Superior temporal gyrus (tissue), 1 donor: ENCODE measurements at regions not wholly inside any gene's neighbourhood (a gene's known extent, or its start where the extent isn't known, plus 50 kb on each side); places are given as distances from the start of the nearest gene placed in this dataset.

Source experiments
- DNase-seq: peaks from one replicate; pipeline ENCODE4 v3.0.0-alpha.2; 2016; ENCODE audit errors: extremely low spot score

DNA sequence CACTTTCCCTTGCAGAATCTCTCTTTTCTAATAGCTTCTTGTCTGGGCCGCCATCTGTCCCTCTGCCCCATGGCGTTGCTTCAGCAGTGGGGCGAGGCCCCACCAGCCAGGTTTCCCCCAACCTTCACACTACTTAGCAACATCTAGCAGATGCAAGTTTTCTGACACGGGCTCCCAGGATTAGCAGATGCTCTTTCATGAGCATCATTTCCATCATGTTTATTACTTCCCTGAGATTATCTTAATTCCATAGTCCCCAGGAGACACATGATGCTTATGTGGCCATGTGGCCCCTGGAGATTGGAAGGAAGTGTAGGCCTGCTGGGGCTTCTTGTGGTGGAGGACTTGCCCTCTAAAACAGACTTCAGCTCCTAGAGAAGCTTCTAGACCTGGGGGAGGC, 102.0 kb upstream of the MYL2 start:
- DNase-seq, result no peak

DNA sequence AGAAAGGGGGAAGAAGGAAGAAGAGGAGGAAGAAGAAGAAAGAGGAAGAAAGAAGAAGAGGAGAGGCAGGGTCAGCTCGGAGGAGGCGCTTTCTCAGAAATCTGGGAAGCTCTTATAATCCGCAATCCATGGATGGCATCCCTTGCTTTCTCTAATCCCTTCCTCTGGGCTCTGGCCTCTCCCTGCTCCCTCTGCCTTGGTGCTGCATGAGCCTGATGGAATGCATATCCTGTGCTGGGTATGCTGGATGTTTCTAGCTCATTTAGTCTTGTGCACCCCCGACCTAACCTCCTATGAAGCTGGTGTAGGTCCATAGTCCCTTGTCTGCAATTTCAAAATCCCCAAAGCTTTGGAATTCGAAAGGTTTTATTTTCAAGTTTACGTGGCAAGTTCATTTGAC, 94.2 kb upstream of the MYL2 start:
- DNase-seq, result no peak

DNA sequence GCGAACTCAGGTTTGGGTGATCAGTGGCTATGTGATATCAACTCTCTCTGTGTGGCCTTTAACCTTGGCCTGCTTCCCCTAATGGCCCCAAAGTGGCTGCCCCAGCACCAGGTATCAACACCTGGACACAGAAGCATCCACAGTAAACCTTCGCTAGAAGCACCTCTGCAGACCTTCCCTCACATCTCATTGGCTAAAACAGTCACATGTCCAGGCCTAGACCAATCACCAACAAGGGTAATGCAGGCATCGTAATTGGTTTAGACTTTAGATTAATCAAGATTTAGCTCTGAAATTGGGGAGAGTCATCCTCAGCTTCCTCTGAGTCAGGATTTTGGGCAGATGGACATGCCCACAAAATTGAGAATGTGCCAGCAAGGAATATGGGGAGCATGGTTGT, 92.5 kb upstream of the MYL2 start:
- DNase-seq, result no peak

DNA sequence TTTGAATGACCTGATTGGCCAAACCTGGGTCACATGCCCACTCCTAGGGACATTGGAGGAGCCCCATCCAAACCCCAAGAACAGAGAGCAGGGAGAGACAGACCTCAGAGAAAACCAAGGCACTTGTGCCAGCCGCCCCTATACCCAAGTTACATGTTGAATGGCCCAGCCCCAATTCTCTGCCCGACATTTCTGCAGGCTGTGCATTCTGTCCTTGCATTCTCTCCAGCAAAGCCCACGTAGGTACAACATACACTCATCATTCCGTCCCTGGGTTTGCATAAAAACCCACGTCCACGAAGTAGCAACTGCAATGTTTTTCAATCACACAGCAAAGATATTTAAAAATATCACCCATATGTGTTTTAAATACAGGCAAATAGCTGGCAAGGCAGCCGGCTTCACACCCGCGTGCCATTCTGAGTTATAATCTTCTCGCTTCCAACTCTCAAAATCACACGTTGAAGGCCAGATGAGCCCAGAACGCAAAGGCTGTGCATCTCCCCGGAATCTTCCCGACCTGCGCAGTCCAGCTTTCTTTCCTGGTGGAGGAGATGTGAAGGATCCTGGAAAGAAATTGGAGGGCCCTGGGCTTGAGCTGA, 91.7 kb upstream of the MYL2 start:
- DNase-seq, result peak; percentile 62

DNA sequence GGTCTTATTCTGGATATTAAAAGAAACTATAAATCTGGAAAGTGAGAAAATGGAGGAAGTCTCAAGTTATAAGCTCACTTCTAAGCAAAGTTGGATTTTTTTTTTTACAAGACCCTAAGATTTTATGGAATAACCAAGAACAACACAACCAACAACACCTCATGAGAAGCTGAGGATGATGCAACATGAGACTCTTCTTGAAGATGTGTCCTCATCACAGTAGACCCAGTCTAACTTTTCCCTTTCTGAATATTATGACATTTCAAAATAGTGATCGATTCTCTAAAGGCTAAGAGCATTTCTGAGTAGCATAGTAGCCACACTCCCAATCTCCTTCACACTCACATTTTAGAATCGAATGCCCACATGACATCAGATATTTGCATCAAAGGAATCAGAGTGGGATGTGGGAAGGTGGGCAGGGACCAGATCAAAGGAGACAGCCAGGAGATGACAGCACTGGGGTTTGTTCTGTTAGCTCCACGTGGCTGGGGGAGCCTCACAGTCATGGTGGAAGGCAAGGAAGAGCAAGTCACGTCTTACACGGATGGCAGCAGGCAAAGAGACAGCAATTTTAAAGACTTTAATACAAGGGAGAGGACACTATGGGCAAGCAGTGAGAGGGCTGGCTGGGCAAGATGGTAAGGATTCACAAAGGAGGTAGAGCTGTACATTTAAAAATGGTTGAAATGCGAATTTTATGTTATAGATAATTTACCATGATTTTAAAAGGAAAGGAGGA, 90.7 kb upstream of the MYL2 start:
- DNase-seq, result no peak

DNA sequence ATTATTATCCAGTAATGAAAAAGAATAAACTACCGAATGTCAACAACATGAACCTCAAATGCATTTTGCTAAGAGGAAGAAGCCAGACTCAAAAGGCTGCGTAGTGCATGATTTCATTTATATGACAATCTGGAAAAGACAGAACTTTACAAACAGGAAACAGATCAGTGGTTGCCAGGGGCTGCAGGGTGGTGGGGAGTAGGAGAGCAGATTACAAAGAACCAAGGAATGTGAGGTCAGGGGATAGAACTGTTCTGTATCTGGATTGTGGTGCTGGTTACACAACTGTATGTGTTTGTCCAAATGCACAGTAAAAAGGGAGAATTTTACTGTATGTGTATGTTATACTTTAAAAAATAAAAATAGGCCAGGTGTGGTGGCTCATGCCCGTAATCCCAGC, 89.7 kb upstream of the MYL2 start:
- no peak for DNase-seq

DNA sequence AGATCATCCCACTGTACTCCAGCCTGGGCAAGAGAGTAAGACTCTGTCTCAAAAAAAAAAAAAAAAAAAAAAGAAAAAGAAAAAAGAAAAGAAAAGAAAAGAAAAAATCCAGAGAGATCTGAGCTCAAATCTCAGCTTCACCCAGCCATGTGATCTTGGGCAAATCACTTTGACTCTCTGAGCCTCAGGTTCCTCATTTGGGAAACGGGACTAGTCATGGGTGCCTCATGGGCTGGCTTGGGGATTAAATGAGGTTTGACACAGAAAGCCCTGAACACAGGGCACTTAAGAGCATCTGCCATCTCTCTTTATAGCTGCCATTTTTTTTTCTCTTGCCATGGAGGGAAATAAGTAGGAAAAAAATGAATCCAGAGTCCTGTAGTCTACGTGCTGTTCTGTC, 86.2 kb upstream of the MYL2 start:
- no peak for DNase-seq

DNA sequence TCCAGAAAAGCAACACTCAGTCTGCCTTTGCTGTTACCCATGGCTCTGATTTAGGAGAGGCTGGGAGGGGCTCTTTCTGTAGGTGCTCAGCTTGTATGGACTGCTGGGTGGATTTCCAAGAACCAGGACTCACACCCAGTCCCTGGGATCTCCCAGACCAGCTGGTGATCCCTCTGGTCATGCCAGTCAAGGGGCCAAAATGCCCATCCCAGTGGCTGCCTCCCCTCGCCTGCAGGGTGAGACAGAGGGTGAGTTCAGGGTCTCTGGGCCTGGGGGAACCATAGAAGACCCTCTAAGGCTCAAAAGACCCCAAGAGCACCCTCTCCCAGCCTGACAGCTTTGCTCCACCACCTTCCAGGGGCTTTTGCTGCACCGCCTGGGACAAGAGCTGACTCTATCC, 78.6 kb upstream of the MYL2 start:
- DNase-seq, result no peak

DNA sequence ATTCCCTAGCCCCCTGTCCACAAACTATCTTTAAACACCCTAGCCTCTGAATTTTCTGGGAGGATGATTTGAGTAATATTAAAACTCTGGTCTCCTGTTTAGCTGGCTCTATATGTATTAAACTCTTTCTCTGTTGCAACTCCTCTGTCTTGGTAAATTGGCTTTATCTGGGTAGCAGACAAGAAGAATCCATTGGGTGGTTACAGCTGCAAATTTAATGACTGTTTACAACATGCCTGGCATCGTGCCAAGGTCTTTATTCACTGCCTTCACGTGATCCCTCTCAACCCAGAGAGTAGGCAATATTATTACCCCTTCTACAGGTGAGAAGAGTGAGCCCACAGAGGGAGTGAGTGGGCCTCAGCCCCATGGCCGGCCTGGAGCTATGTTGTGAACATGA, 77.8 kb upstream of the MYL2 start:
- no peak for DNase-seq

DNA sequence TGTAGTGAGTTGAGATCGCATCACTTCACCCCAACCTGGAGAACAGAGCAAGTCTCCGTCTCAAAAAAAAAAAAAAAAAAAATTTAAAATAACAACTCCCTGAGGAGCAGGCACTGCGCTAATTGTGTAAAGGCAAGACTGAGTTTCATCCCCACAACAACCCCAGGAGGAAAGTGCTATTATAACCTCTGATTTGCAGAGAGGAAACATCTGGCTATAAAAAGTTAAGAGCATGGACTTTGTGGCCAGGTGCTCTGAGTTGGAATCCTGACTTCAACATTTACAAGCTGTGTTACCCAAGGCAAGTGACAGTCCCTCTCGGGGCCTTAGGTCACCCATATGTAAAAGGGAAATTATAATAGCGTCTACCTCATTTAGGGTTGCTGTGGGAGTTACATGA, 76.0 kb upstream of the MYL2 start:
- DNase-seq, result no peak

DNA sequence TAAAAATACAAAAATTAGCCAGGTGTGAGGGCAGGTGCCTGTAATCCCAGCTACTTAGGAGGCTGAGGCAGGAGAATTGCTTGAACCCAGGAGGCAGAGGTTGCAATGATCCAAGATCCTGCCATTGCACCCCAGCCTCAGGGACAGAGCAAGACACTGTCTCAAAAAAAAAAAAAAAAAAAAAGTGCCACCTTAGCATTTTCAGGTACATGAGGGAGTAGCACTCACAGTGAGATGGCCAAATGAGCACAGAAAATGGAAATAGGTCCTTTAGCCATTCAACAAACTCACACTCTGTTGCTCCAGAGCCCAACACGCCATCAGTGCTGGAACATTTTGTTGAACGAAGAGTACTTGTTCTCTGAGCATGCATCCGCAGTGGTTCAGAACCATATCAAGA, 75.2 kb upstream of the MYL2 start:
- DNase-seq, result no peak

DNA sequence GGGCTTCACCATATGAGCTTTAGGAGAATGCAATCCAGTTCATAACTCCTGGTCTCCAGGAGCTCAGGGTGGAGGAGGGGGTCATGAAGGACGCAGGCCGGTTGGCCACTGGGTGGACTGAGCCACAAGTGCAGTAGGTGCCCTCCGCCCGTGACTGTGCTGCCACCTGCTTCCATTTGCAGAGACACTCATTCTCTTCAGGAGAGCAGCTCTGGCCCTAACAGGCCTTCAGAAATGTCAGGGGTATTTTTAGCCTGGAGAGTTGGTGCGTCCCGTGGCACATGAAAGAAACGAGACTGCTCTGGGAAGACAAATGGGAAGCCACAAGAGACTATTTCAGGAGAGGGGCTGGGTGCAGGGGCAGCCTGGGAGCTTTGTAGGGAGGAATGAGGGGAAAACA, 74.6 kb upstream of the MYL2 start:
- DNase-seq, result no peak

DNA sequence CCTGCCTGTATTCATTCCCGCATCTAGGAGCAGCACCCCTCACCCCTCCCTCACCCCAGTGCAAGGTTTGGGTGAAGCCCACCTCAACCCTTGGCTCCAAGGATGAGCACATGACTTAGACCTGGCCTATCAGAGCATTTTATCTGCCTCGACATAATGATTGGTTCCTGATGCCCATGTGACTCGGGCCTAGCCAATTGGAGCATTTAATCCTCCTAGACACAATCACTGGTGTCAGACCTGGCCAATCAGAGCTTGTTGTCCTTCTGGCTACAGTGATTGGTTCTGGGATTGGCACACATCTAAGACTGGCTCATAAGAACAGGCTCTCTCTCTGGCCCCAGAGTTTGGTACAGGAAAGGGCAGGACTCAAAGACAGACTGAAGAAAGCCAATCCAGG, 73.1 kb upstream of the MYL2 start:
- no peak for DNase-seq

DNA sequence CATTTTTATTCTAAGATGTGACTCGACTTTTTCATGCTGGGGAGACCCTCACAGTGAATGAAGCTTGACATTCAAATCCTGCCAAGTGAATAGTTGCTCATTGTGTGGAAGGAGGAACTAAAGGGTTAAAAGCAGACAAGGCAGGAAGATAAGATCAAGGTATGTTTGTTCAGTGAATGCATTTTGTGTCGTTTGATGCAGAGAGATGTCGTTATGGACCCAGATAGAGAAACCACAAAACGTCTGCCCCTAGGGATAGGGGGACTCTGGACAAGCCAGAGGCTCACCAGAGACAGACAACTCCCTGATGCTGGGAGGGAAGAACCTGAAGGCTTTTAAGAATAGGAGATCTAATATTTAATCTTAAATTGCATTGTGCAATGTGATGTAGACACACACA, 72.5 kb upstream of the MYL2 start:
- DNase-seq, result no peak

DNA sequence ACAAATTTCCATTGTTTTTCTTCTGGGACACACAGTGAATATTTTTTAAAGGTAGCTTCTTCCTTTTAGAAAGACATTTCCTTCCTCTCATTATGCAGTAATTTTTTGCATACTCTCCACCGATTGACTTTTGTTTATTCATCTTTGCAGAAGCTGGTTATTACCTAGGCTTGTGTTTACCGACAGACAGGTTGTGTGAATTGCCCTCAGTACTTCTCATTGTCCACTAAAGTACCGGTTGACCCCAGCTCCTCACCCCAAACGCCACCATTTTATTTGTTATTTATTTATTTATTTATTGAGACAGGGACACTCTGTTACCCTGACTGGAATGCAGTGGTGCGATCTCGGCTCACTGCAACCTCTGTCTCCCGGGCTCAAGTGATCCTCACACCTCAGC, 63.4 kb upstream of the MYL2 start:
- no peak for DNase-seq

DNA sequence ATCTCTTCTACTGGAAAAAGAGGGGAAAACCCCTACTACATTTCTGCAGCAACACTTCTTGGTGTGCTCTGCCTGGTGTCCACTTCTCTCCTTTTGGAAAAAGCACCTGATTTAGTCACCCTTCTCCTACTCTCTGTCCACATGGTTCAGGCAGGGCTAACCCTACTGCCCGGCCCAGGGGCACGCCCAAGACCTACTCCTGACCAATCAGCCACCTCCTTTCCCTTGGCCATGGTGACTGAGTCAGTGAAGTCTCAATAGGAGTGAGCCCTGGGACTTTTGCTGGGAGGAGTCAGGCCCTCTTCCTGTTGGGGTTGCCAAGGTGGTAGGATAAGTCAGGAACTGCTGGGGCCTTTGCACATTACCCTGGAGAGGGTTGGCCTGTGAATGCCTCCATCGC, 52.5 kb upstream of the MYL2 start:
- no peak for DNase-seq

DNA sequence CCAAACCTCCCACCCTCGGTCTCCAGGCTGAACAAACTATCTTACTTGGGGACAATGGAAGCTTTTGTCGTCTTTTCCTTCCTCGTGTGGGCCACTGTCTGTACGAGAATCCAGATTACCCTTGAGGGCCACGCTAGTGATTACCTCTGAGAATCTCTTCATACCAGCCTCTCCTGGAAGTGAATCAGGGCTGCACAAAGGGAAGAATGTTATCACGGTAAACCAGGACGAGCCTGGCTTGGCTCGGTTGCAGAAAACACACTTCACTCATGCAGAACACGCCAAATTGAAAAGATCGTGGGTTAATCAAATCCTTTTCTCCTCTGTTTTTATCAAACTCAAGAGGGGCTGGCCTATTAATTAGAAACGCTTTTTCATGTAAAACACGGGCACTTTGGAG, 51.6 kb upstream of the MYL2 start:
- DNase-seq, result no peak

DNA sequence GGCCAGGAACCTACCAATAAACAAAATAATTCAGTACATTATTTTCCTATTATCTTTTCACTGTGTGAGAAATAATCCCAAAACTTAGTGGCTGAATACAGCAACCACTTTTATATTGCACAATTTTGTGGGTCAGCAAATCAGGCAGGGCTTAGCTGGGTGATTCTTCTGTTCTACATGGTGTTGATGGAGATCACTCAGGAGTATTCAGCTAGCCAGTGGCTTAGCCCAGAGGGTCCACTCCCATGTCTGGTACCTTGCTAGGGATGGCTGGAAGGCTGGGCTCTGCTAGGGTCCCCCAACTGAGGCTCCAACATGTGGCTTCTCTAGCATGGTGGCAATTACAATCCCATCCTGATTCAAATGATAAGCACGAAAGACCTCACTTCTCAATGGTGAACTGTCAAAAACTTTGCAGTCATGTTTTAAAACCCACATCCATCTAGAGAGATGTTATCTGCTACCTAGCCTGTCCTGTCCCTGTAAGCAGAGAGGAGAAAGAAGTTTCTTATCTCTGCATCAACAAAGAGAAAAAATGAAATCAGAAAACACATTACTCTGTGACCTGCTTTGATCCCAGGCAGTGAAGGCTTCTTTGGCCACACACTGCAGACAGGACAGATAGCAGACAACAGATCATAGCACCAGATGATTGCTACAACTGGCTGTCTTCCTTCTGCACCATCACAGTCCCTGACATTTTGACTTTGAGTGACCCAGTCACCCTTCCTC, 51.0 kb upstream of the MYL2 start:
- no peak for DNase-seq
